NCI-H1092 (cell line): ENCODE measurements at regions not wholly inside any gene's neighbourhood (a gene's known extent, or its start where the extent isn't known, plus 50 kb on each side); places are given as distances from the start of the nearest gene placed in this dataset.
"Not testable (repeated sequence)": the region's sequence is repeated elsewhere in the genome, so short reads cannot be mapped to it uniquely, and the experiment has no call there.

Experiments used
- DNase-seq: peaks from one replicate; lab custom pipeline; 2025; lab: John Stamatoyannopoulos, UW

GRCh38 chr1:80531182-80531581 is 1269.6 kb upstream of the ADGRL2 start:
- no peak for DNase-seq

- DNase-seq, result no peak
Observed at GRCh38 chr1:80529546-80529945, 1271.2 kb upstream of the ADGRL2 start.

- no peak for DNase-seq
Observed at GRCh38 chr1:80523861-80524260, 1276.9 kb upstream of the ADGRL2 start.

GRCh38 chr1:80523071-80523470 is 1277.7 kb upstream of the ADGRL2 start:
- not testable (repeated sequence) for DNase-seq

- DNase-seq, result no peak
Observed at GRCh38 chr1:80520949-80521348, 1279.8 kb upstream of the ADGRL2 start.

- no peak for DNase-seq
Observed at GRCh38 chr1:80517062-80517461, 1283.7 kb upstream of the ADGRL2 start.

GRCh38 chr1:80509965-80510522 is 1290.7 kb upstream of the ADGRL2 start:
- DNase-seq, result no peak

GRCh38 chr1:80506216-80506615 is 1294.5 kb upstream of the ADGRL2 start:
- DNase-seq, result no peak

GRCh38 chr1:80498673-80499072 is 1302.1 kb upstream of the ADGRL2 start:
- DNase-seq, result no peak

GRCh38 chr1:80495806-80496205 is 1304.9 kb upstream of the ADGRL2 start:
- DNase-seq, result no peak

- no peak for DNase-seq
Observed at GRCh38 chr1:80472145-80472544, 1328.6 kb upstream of the ADGRL2 start.

- DNase-seq, result no peak
Observed at GRCh38 chr1:80468356-80468755, 1332.4 kb upstream of the ADGRL2 start.

GRCh38 chr1:80462006-80462405 is 1338.7 kb upstream of the ADGRL2 start:
- DNase-seq, result no peak

GRCh38 chr1:80457409-80457808 is 1343.3 kb upstream of the ADGRL2 start:
- DNase-seq, result no peak

- DNase-seq, result no peak
Observed at GRCh38 chr1:80453775-80454174, 1347.0 kb upstream of the ADGRL2 start.

- no peak for DNase-seq
Observed at GRCh38 chr1:80450711-80451110, 1350.0 kb upstream of the ADGRL2 start.

GRCh38 chr1:80448081-80448480 is 1352.7 kb upstream of the ADGRL2 start:
- no peak for DNase-seq

- no peak for DNase-seq
Observed at GRCh38 chr1:80447526-80447925, 1353.2 kb upstream of the ADGRL2 start.

- DNase-seq, result no peak
Observed at GRCh38 chr1:80445033-80445432, 1355.7 kb upstream of the ADGRL2 start.

- DNase-seq, result no peak
Observed at GRCh38 chr1:80444171-80444570, 1356.6 kb upstream of the ADGRL2 start.

GRCh38 chr1:80441664-80442063 is 1359.1 kb upstream of the ADGRL2 start:
- no peak for DNase-seq

GRCh38 chr1:80436851-80437250 is 1363.9 kb upstream of the ADGRL2 start:
- DNase-seq, result no peak

GRCh38 chr1:80427881-80428280 is 1372.9 kb upstream of the ADGRL2 start:
- DNase-seq, result no peak

GRCh38 chr1:80424249-80424648 is 1376.5 kb upstream of the ADGRL2 start:
- no peak for DNase-seq

GRCh38 chr1:80418134-80418533 is 1382.6 kb upstream of the ADGRL2 start:
- DNase-seq, result no peak
